ENCODE measurements at regions not wholly inside any gene's neighbourhood (a gene's known extent, or its start where the extent isn't known, plus 50 kb on each side); places are given as distances from the start of the nearest gene placed in this dataset.

GRCh38 chr1:88462488-88463261 is 221.4 kb upstream of the PKN2 start:
- Histone ChIP-seq H3K27me3 (ENCODE audit: insufficient read depth, low read length) (peaks cover 30% of the 10 kb centered on the region), H3K9me3 (ENCODE audit: low read depth, low read length) (no peaks in the 10 kb centered on the region), H3K4me3 (ENCODE audit: low read length) (no peak overlapping the region), H3K4me1 (ENCODE audit: insufficient read depth, low read length) (no peaks in the 10 kb centered on the region)

GRCh38 chr1:88463401-88463985 is 220.6 kb upstream of the PKN2 start:
- no peaks in the 10 kb centered on the region for H3K4me1 ChIP-seq (ENCODE audit: insufficient read depth, low read length)

GRCh38 chr1:88466011-88466410 is 218.1 kb upstream of the PKN2 start:
- H3K4me3 ChIP-seq (ENCODE audit: low read length), result no peak overlapping the region
- H3K9me3 ChIP-seq (ENCODE audit: low read depth, low read length), result no peaks in the 10 kb centered on the region
- H3K27me3 ChIP-seq (ENCODE audit: insufficient read depth, low read length), result peaks cover 26% of the 10 kb centered on the region
- H3K4me1 ChIP-seq (ENCODE audit: insufficient read depth, low read length), result no peaks in the 10 kb centered on the region

More at GRCh38 chr1:88463401-88463985, 220.6 kb upstream of the PKN2 start:
- Histone ChIP-seq H3K4me3 (ENCODE audit: low read length) (no peak overlapping the region), H3K9me3 (ENCODE audit: low read depth, low read length) (no peaks in the 10 kb centered on the region), H3K27me3 (ENCODE audit: insufficient read depth, low read length) (peaks cover 30% of the 10 kb centered on the region)

- no peak overlapping the region for H3K4me3 ChIP-seq (ENCODE audit: low read length)
- peaks cover 16% of the 10 kb centered on the region for H3K27me3 ChIP-seq (ENCODE audit: insufficient read depth, low read length)
- no peaks in the 10 kb centered on the region for H3K9me3 ChIP-seq (ENCODE audit: low read depth, low read length)
- no peaks in the 10 kb centered on the region for H3K4me1 ChIP-seq (ENCODE audit: insufficient read depth, low read length)
Measured at GRCh38 chr1:88466899-88467580, 217.0 kb upstream of the PKN2 start.

GRCh38 chr1:88472298-88472697 is 211.8 kb upstream of the PKN2 start:
- Histone ChIP-seq H3K9me3 (ENCODE audit: low read depth, low read length) (no peaks in the 10 kb centered on the region), H3K27me3 (ENCODE audit: insufficient read depth, low read length) (no peaks in the 10 kb centered on the region), H3K4me1 (ENCODE audit: insufficient read depth, low read length) (no peaks in the 10 kb centered on the region), H3K4me3 (ENCODE audit: low read length) (no peak overlapping the region)

- no peaks in the 10 kb centered on the region for H3K27me3 ChIP-seq (ENCODE audit: insufficient read depth, low read length)
- no peaks in the 10 kb centered on the region for H3K9me3 ChIP-seq (ENCODE audit: low read depth, low read length)
- H3K4me1 ChIP-seq (ENCODE audit: insufficient read depth, low read length), result no peaks in the 10 kb centered on the region
- no peak overlapping the region for H3K4me3 ChIP-seq (ENCODE audit: low read length)
Measured at GRCh38 chr1:88472714-88473113, 211.4 kb upstream of the PKN2 start.

- Histone ChIP-seq H3K4me1 (ENCODE audit: insufficient read depth, low read length) (no peaks in the 10 kb centered on the region), H3K27me3 (ENCODE audit: insufficient read depth, low read length) (no peaks in the 10 kb centered on the region), H3K4me3 (ENCODE audit: low read length) (no peak overlapping the region), H3K9me3 (ENCODE audit: low read depth, low read length) (no peaks in the 10 kb centered on the region)
Measured at GRCh38 chr1:88474555-88475304, 209.3 kb upstream of the PKN2 start.

GRCh38 chr1:88484881-88485280 is 199.2 kb upstream of the PKN2 start:
- no peaks in the 10 kb centered on the region for H3K9me3 ChIP-seq (ENCODE audit: low read depth, low read length)
- no peaks in the 10 kb centered on the region for H3K4me1 ChIP-seq (ENCODE audit: insufficient read depth, low read length)
- H3K27me3 ChIP-seq (ENCODE audit: insufficient read depth, low read length), result no peaks in the 10 kb centered on the region
- H3K4me3 ChIP-seq (ENCODE audit: low read length), result no peak overlapping the region

- H3K27me3 ChIP-seq (ENCODE audit: insufficient read depth, low read length), result no peaks in the 10 kb centered on the region
- H3K9me3 ChIP-seq (ENCODE audit: low read depth, low read length), result no peaks in the 10 kb centered on the region
- H3K4me3 ChIP-seq (ENCODE audit: low read length), result no peak overlapping the region
- H3K4me1 ChIP-seq (ENCODE audit: insufficient read depth, low read length), result no peaks in the 10 kb centered on the region
Measured at GRCh38 chr1:88488237-88488636, 195.8 kb upstream of the PKN2 start.

GRCh38 chr1:88490676-88491075 is 193.4 kb upstream of the PKN2 start:
- Histone ChIP-seq H3K4me3 (ENCODE audit: low read length) (no peak overlapping the region), H3K9me3 (ENCODE audit: low read depth, low read length) (no peaks in the 10 kb centered on the region), H3K4me1 (ENCODE audit: insufficient read depth, low read length) (no peaks in the 10 kb centered on the region), H3K27me3 (ENCODE audit: insufficient read depth, low read length) (no peaks in the 10 kb centered on the region)

GRCh38 chr1:88499671-88500070 is 184.4 kb upstream of the PKN2 start:
- Histone ChIP-seq H3K27me3 (ENCODE audit: insufficient read depth, low read length) (no peaks in the 10 kb centered on the region), H3K4me3 (ENCODE audit: low read length) (no peak overlapping the region), H3K9me3 (ENCODE audit: low read depth, low read length) (no peaks in the 10 kb centered on the region), H3K4me1 (ENCODE audit: insufficient read depth, low read length) (no peaks in the 10 kb centered on the region)

GRCh38 chr1:88502886-88503285 is 181.2 kb upstream of the PKN2 start:
- no peak overlapping the region for H3K4me3 ChIP-seq (ENCODE audit: low read length)
- H3K27me3 ChIP-seq (ENCODE audit: insufficient read depth, low read length), result no peaks in the 10 kb centered on the region
- H3K4me1 ChIP-seq (ENCODE audit: insufficient read depth, low read length), result no peaks in the 10 kb centered on the region
- H3K9me3 ChIP-seq (ENCODE audit: low read depth, low read length), result no peaks in the 10 kb centered on the region

- no peaks in the 10 kb centered on the region for H3K4me1 ChIP-seq (ENCODE audit: insufficient read depth, low read length)
- H3K4me3 ChIP-seq (ENCODE audit: low read length), result no peak overlapping the region
- no peaks in the 10 kb centered on the region for H3K27me3 ChIP-seq (ENCODE audit: insufficient read depth, low read length)
- H3K9me3 ChIP-seq (ENCODE audit: low read depth, low read length), result no peaks in the 10 kb centered on the region
Measured at GRCh38 chr1:88503646-88504045, 180.4 kb upstream of the PKN2 start.

GRCh38 chr1:88504601-88505000 is 179.5 kb upstream of the PKN2 start:
- Histone ChIP-seq H3K4me3 (ENCODE audit: low read length) (no peak overlapping the region), H3K27me3 (ENCODE audit: insufficient read depth, low read length) (no peaks in the 10 kb centered on the region), H3K9me3 (ENCODE audit: low read depth, low read length) (no peaks in the 10 kb centered on the region), H3K4me1 (ENCODE audit: insufficient read depth, low read length) (no peaks in the 10 kb centered on the region)

GRCh38 chr1:88509379-88509778 is 174.7 kb upstream of the PKN2 start:
- H3K4me1 ChIP-seq (ENCODE audit: insufficient read depth, low read length), result no peaks in the 10 kb centered on the region
- no peak overlapping the region for H3K4me3 ChIP-seq (ENCODE audit: low read length)
- no peaks in the 10 kb centered on the region for H3K9me3 ChIP-seq (ENCODE audit: low read depth, low read length)
- H3K27me3 ChIP-seq (ENCODE audit: insufficient read depth, low read length), result no peaks in the 10 kb centered on the region

All from mononuclear cell (primary cell).